WTC11 (cell line): ENCODE measurements at regions not wholly inside any gene's neighbourhood (a gene's known extent, or its start where the extent isn't known, plus 50 kb on each side); places are given as distances from the start of the nearest gene placed in this dataset.

Experiments used
- ATAC-seq: fragments of 200-7000 bp; cut with Tn5 transposase; 2 replicates; pipeline ENCODE4 v1.10.0; 2021; ENCODE audit warnings: mild to moderate bottlenecking, moderate library complexity
- CTCF ChIA-PET: fragments of 300-600 bp; sonication (Branson Sonifier 250); formaldehyde crosslinking; loops from one replicate; lab custom pipeline; 2021; ENCODE audit warnings: antibody characterized with exemption; lab: Charles Lee
- POLR2A ChIA-PET: fragments of 350-600 bp; sonication (Branson Sonifier 250); formaldehyde crosslinking; loops from one replicate; lab custom pipeline; 2021; ENCODE audit warnings: antibody characterized with exemption; lab: Charles Lee
- DNase-seq: peaks from one replicate; pipeline ENCODE4 v3.0.0; 2021; ENCODE audit warnings: low spot score
- H3K27ac Mint-ChIP-seq: 2 replicates; pipeline ENCODE4 v1.8.0; 2021; ENCODE audit warnings: mixed read lengths
- H3K27me3 Mint-ChIP-seq: 2 replicates; pipeline ENCODE4 v1.8.0; 2021; ENCODE audit warnings: low read depth, mild to moderate bottlenecking, moderate library complexity, mixed read lengths
- H3K36me3 Mint-ChIP-seq: 2 replicates; pipeline ENCODE4 v1.8.0; 2021; ENCODE audit warnings: mixed read lengths
- H3K4me1 Mint-ChIP-seq: 2 replicates; pipeline ENCODE4 v1.8.0; 2022; ENCODE audit warnings: mixed read lengths
- H3K4me3 Mint-ChIP-seq: 2 replicates; pipeline ENCODE4 v1.8.0; 2021; ENCODE audit warnings: mild to moderate bottlenecking, moderate library complexity, mixed read lengths
- H3K9me3 Mint-ChIP-seq: 2 replicates; pipeline ENCODE4 v1.8.0; 2021; ENCODE audit warnings: mixed read lengths
- EMX1 ChIP-seq: fragments of 250-450 bp; sonication (Bioruptor Pico); IDR thresholded peaks from 2 replicates; pipeline ENCODE4 v1.8.0; 2021; ENCODE audit warnings: mild to moderate bottlenecking
- JAZF1 ChIP-seq: fragments of 250-450 bp; sonication (Bioruptor Pico); IDR thresholded peaks from 2 replicates; pipeline ENCODE4 v1.9.0; 2021; ENCODE audit warnings: moderate library complexity, mild to moderate bottlenecking, inconsistent platforms
- NFYB ChIP-seq: sonication (generic); formaldehyde crosslinking; conservative IDR thresholded peaks from 2 replicates; pipeline ENCODE4 v1.8.0; 2022; ENCODE audit warnings: low read depth, missing genetic modification reagents
- RORB ChIP-seq: fragments of 250-450 bp; sonication (Bioruptor Pico); IDR thresholded peaks from 2 replicates; pipeline ENCODE4 v1.9.0; 2021; ENCODE audit warnings: mild to moderate bottlenecking
- SP1 ChIP-seq: sonication (generic); formaldehyde crosslinking; conservative IDR thresholded peaks from 2 replicates; pipeline ENCODE4 v1.8.1; 2022; ENCODE audit warnings: missing genetic modification reagents
- ZNF219 ChIP-seq: sonication (generic); formaldehyde crosslinking; IDR thresholded peaks from 2 replicates; pipeline ENCODE4 v1.8.0; 2023; ENCODE audit warnings: missing genetic modification reagents, mild to moderate bottlenecking, borderline replicate concordance
- ZNF317 ChIP-seq: sonication (generic); formaldehyde crosslinking; IDR thresholded peaks from 2 replicates; pipeline ENCODE4 v1.8.1; 2023; ENCODE audit warnings: low read depth, mild to moderate bottlenecking, moderate library complexity, missing genetic modification reagents, borderline replicate concordance
- TF ChIP-seq, protein P1 (sequence below): sonication (generic); formaldehyde crosslinking; IDR thresholded peaks from 2 replicates; pipeline ENCODE4 v1.8.1; 2023; ENCODE audit warnings: mild to moderate bottlenecking, moderate library complexity, missing genetic modification reagents
- TF ChIP-seq, protein P2 (sequence below): sonication (generic); formaldehyde crosslinking; IDR thresholded peaks from 2 replicates; pipeline ENCODE4 v1.8.1; 2023; ENCODE audit warnings: mild to moderate bottlenecking, missing genetic modification reagents, moderate library complexity
- TF ChIP-seq, protein P3 (sequence below): sonication (generic); formaldehyde crosslinking; IDR thresholded peaks from 2 replicates; pipeline ENCODE4 v1.8.0; 2022; ENCODE audit warnings: mild to moderate bottlenecking, missing genetic modification reagents
- TF ChIP-seq, protein P4 (sequence below): sonication (generic); formaldehyde crosslinking; IDR thresholded peaks from 2 replicates; pipeline ENCODE4 v1.8.1; 2023; ENCODE audit warnings: mild to moderate bottlenecking, missing genetic modification reagents, borderline replicate concordance
- TF ChIP-seq, protein P5 (sequence below): sonication (generic); formaldehyde crosslinking; IDR thresholded peaks from 2 replicates; pipeline ENCODE4 v1.8.1; 2022; ENCODE audit warnings: low read depth, missing genetic modification reagents, borderline replicate concordance

DNA sequence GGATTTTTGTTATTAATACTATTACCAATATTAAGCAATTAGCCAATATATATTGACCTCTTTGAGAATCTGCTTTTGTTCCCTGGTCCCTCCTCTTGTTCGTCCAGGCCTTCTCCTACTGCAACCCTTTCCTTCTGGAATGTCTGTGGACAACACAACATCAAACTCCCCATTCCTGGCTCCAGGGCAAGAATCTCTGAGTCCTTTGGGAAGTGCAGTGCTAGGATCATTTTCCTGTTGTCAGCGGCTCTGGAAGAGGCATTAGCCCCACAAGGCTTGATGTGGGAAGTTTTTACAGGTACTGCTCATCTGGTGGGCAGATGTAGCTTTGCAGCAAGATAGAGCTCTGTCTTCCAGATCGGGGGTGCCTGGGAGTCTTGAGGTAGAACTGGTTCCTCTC lies 74.3 kb downstream of the RPUSD4 start:
- ChIA-PET CTCF (no interaction called here), POLR2A (no interaction called here)
- DNase-seq (no peak), ATAC-seq (no peak)
- Mint-ChIP-seq H3K9me3 (no peaks in the 10 kb centered on the region), H3K4me3 (no peak overlapping the region), H3K27ac (no peak overlapping the region), H3K36me3 (no peaks in the 10 kb centered on the region), H3K27me3 (no peaks in the 10 kb centered on the region), H3K4me1 (peaks cover 62% of the 10 kb centered on the region)
- no peak for TF ChIP-seq NFYB (CRISPR knock-in tag)
- TF ChIP-seq RORB (CRISPR knock-in tag), result no peak
- TF ChIP-seq, protein P1, sequence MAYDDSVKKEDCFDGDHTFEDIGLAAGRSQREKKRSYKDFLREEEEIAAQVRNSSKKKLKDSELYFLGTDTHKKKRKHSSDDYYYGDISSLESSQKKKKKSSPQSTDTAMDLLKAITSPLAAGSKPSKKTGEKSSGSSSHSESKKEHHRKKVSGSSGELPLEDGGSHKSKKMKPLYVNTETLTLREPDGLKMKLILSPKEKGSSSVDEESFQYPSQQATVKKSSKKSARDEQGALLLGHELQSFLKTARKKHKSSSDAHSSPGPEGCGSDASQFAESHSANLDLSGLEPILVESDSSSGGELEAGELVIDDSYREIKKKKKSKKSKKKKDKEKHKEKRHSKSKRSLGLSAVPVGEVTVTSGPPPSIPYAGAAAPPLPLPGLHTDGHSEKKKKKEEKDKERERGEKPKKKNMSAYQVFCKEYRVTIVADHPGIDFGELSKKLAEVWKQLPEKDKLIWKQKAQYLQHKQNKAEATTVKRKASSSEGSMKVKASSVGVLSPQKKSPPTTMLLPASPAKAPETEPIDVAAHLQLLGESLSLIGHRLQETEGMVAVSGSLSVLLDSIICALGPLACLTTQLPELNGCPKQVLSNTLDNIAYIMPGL (CRISPR knock-in tag), result no peak
- TF ChIP-seq ZNF219, result no peak
- TF ChIP-seq EMX1 (CRISPR knock-in tag), result no peak
- TF ChIP-seq, protein P2, sequence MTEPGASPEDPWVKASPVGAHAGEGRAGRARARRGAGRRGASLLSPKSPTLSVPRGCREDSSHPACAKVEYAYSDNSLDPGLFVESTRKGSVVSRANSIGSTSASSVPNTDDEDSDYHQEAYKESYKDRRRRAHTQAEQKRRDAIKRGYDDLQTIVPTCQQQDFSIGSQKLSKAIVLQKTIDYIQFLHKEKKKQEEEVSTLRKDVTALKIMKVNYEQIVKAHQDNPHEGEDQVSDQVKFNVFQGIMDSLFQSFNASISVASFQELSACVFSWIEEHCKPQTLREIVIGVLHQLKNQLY, result no peak
- TF ChIP-seq, protein P3, sequence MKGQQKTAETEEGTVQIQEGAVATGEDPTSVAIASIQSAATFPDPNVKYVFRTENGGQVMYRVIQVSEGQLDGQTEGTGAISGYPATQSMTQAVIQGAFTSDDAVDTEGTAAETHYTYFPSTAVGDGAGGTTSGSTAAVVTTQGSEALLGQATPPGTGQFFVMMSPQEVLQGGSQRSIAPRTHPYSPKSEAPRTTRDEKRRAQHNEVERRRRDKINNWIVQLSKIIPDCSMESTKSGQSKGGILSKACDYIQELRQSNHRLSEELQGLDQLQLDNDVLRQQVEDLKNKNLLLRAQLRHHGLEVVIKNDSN (CRISPR knock-in tag), result no peak
- TF ChIP-seq JAZF1 (CRISPR knock-in tag), result no peak
- TF ChIP-seq, protein P4, sequence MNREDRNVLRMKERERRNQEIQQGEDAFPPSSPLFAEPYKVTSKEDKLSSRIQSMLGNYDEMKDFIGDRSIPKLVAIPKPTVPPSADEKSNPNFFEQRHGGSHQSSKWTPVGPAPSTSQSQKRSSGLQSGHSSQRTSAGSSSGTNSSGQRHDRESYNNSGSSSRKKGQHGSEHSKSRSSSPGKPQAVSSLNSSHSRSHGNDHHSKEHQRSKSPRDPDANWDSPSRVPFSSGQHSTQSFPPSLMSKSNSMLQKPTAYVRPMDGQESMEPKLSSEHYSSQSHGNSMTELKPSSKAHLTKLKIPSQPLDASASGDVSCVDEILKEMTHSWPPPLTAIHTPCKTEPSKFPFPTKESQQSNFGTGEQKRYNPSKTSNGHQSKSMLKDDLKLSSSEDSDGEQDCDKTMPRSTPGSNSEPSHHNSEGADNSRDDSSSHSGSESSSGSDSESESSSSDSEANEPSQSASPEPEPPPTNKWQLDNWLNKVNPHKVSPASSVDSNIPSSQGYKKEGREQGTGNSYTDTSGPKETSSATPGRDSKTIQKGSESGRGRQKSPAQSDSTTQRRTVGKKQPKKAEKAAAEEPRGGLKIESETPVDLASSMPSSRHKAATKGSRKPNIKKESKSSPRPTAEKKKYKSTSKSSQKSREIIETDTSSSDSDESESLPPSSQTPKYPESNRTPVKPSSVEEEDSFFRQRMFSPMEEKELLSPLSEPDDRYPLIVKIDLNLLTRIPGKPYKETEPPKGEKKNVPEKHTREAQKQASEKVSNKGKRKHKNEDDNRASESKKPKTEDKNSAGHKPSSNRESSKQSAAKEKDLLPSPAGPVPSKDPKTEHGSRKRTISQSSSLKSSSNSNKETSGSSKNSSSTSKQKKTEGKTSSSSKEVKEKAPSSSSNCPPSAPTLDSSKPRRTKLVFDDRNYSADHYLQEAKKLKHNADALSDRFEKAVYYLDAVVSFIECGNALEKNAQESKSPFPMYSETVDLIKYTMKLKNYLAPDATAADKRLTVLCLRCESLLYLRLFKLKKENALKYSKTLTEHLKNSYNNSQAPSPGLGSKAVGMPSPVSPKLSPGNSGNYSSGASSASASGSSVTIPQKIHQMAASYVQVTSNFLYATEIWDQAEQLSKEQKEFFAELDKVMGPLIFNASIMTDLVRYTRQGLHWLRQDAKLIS (CRISPR knock-in tag), result no peak
- TF ChIP-seq ZNF317 (CRISPR knock-in tag), result no peak

DNA sequence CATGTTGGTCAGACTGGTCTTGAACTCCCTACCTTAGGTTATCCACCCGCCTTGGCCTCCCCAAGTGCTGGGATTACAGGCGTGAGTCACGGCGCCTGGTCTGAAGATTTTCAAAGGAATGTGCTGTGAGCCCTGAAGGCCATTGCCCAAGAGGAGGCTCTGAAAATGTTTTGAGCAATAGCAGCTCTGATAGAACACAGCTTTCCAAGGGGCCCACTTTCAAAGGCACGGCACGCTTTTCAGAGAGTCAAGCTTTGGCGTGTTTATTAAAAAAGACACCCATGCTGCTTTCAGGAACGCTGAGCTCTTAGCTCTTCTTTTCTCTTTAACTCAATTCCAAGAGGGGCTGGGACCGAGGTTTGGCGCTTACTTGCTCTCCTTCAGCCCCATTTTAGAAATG lies 73.8 kb upstream of the CDON start:
- ChIA-PET POLR2A (no interaction called here), CTCF (no interaction called here)
- DNase-seq (no peak), ATAC-seq (no peak)
- no peak overlapping the region for H3K4me3 Mint-ChIP-seq
- H3K27ac Mint-ChIP-seq, result no peak overlapping the region
- no peaks in the 10 kb centered on the region for H3K27me3 Mint-ChIP-seq
- TF ChIP-seq, protein P1 (CRISPR knock-in tag), result no peak
- no peak for TF ChIP-seq EMX1 (CRISPR knock-in tag)
- no peak for TF ChIP-seq NFYB (CRISPR knock-in tag)
- TF ChIP-seq, protein P5, sequence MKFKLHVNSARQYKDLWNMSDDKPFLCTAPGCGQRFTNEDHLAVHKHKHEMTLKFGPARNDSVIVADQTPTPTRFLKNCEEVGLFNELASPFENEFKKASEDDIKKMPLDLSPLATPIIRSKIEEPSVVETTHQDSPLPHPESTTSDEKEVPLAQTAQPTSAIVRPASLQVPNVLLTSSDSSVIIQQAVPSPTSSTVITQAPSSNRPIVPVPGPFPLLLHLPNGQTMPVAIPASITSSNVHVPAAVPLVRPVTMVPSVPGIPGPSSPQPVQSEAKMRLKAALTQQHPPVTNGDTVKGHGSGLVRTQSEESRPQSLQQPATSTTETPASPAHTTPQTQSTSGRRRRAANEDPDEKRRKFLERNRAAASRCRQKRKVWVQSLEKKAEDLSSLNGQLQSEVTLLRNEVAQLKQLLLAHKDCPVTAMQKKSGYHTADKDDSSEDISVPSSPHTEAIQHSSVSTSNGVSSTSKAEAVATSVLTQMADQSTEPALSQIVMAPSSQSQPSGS (CRISPR knock-in tag), result no peak
- TF ChIP-seq SP1 (CRISPR knock-in tag), result no peak
- H3K4me1 Mint-ChIP-seq, result peaks cover 63% of the 10 kb centered on the region
- H3K9me3 Mint-ChIP-seq, result no peaks in the 10 kb centered on the region
- H3K36me3 Mint-ChIP-seq, result no peaks in the 10 kb centered on the region
